Upper lobe of right lung (tissue), 1 donor: ENCODE measurements at regions not wholly inside any gene's neighbourhood (a gene's known extent, or its start where the extent isn't known, plus 50 kb on each side); places are given as distances from the start of the nearest gene placed in this dataset.

Experiments used
- ATAC-seq: fragments of 200-7000 bp; cut with Tn5 transposase; one replicate; pipeline ENCODE4 v1.9.1; 2020; ENCODE audit warnings: mild to moderate bottlenecking, moderate library complexity
- DNase-seq: peaks from one replicate; pipeline ENCODE4 v3.0.0-alpha.2; 2020
- H3K27ac ChIP-seq: fragments of 200-600 bp; one replicate; pipeline ENCODE4 v1.8.0; 2022
- H3K27me3 ChIP-seq: fragments of 200-600 bp; one replicate; pipeline ENCODE4 v1.8.0; 2022; ENCODE audit warnings: mild to moderate bottlenecking
- H3K36me3 ChIP-seq: fragments of 200-600 bp; one replicate; pipeline ENCODE4 v1.8.0; 2022
- H3K4me1 ChIP-seq: fragments of 200-600 bp; one replicate; pipeline ENCODE4 v1.8.0; 2022
- H3K4me3 ChIP-seq: fragments of 200-600 bp; one replicate; pipeline ENCODE4 v1.8.0; 2022; ENCODE audit warnings: mild to moderate bottlenecking
- H3K9me3 ChIP-seq: fragments of 200-600 bp; one replicate; pipeline ENCODE4 v1.8.0; 2022
- intact Hi-C: fragments of 100-400 bp; cut with DNase I; formaldehyde crosslinking; loops from one replicate; pipeline ENCODE4 v1.11.0; 2022
- TF ChIP-seq, protein P1 (sequence below): fragments of 200-600 bp; IDR thresholded peaks from one replicate; pipeline ENCODE4 v1.8.0; 2022; ENCODE audit warnings: antibody characterized with exemption
- donor health status: DM: no; HTN: yes; CAD: no; lungs with severe emphysema.

DNA sequence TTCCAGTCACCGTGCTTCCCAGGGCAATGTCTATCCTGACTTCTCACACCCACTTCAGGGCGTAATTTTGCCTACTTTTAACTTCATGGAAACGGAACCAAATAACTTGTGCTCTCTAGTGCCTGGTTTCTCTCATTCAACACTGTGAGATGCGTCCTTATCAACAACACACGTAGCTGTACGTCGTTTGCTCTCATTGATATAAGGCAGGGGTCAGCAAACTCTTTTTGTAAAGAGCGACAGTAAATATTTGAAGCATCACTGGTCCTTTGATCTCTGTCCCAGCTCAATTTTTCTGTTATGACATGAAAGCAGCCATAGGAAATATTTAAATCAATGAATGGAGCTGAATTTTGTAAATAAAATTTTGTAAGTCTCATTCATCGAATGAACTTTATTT is 239.3 kb upstream of the KCNG1 start:
- H3K9me3 ChIP-seq = no peaks in the 10 kb centered on the region
- H3K27me3 ChIP-seq = no peaks in the 10 kb centered on the region
- H3K27ac ChIP-seq = no peak overlapping the region
- intact Hi-C loops = no loop called here
- DNase-seq (no peak), ATAC-seq (no peak)
- no peak overlapping the region for H3K4me3 ChIP-seq
- H3K36me3 ChIP-seq = no peaks in the 10 kb centered on the region
- TF ChIP-seq, protein P1, sequence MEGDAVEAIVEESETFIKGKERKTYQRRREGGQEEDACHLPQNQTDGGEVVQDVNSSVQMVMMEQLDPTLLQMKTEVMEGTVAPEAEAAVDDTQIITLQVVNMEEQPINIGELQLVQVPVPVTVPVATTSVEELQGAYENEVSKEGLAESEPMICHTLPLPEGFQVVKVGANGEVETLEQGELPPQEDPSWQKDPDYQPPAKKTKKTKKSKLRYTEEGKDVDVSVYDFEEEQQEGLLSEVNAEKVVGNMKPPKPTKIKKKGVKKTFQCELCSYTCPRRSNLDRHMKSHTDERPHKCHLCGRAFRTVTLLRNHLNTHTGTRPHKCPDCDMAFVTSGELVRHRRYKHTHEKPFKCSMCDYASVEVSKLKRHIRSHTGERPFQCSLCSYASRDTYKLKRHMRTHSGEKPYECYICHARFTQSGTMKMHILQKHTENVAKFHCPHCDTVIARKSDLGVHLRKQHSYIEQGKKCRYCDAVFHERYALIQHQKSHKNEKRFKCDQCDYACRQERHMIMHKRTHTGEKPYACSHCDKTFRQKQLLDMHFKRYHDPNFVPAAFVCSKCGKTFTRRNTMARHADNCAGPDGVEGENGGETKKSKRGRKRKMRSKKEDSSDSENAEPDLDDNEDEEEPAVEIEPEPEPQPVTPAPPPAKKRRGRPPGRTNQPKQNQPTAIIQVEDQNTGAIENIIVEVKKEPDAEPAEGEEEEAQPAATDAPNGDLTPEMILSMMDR = no peak
- no peaks in the 10 kb centered on the region for H3K4me1 ChIP-seq

DNA sequence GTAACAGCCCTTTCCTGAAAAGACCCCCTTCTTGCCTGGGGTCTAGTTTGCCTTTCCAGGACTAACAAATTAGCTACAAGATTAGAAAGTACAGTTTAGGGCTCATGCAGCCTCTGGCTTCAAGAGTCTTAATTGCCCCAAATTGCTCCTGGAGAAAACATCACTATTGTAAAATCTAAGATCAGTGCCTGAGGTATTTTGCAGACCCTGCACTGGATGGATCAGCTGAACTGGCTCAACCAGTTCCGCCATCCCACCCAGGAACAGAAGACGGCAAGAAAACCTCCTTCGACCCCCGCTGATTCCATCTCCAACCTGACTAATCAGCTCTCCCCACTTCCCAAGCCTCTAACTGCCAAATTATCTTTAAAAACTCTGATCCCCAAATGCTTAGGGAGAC is 236.5 kb upstream of the KCNG1 start:
- no peaks in the 10 kb centered on the region for H3K4me1 ChIP-seq
- no peaks in the 10 kb centered on the region for H3K9me3 ChIP-seq
- no peak overlapping the region for H3K4me3 ChIP-seq
- no peak overlapping the region for H3K27ac ChIP-seq
- H3K27me3 ChIP-seq = no peaks in the 10 kb centered on the region
- ATAC-seq (no peak), DNase-seq (no peak)
- intact Hi-C loops = no loop called here
- H3K36me3 ChIP-seq = no peaks in the 10 kb centered on the region
- TF ChIP-seq, protein P1 = no peak

DNA sequence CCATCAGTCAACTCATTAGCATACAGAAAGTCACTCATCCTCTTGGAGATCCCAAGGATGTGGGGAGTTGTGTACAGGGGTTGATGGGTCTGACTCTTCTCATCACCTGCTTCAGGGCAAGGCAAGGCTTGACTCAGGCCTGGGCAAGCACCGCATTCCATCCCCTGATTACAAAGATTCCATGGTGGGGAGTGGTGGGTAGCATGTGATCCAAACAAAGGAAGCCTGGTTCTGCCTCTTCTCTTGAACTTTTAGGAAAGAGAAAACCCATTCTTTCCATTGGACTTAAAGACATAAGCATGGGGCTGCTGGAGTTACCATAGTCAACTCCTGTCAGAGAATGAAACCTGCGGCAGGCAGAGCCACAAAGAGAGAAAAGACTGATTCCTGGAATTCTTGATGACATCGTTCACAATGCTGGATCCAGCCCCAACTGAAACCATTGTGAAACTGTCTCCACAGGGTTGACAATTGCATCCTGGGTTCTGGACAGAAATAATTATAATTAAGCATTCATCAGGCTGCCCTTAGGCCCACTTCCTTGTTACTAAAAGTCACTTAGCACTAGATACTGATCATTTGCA is 235.8 kb upstream of the KCNG1 start:
- TF ChIP-seq, protein P1 = no peak
- H3K27me3 ChIP-seq = peaks cover 6% of the 10 kb centered on the region
- no peak overlapping the region for H3K27ac ChIP-seq
- no peaks in the 10 kb centered on the region for H3K9me3 ChIP-seq
- intact Hi-C loops = no loop called here
- no peak overlapping the region for H3K4me3 ChIP-seq
- peak; percentile 60 for ATAC-seq
- no peaks in the 10 kb centered on the region for H3K36me3 ChIP-seq
- DNase-seq = no peak
- no peaks in the 10 kb centered on the region for H3K4me1 ChIP-seq

DNA sequence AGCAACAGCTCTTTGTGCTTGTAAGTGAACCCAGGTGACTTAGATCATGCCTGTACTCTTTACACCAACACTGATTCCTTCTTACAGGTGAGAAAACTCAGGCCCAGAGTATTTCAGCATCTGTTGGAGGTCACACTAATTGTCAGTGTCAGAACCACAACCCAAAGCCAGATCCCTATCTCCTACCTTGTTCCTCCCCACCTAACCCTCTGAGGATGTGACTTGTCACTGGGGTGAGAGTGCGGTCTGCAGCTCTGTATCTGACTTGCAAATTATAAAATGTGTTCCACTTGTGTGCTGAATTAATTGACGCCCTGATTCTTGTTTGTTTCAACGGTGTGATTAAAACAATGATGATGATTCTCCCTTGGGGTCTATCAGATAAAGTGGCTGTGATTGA is 232.5 kb upstream of the KCNG1 start:
- DNase-seq (no peak), ATAC-seq (no peak)
- no peaks in the 10 kb centered on the region for H3K9me3 ChIP-seq
- no peak overlapping the region for H3K27ac ChIP-seq
- no peak overlapping the region for H3K4me3 ChIP-seq
- H3K4me1 ChIP-seq = no peaks in the 10 kb centered on the region
- H3K27me3 ChIP-seq = peaks cover 6% of the 10 kb centered on the region
- TF ChIP-seq, protein P1 = no peak
- intact Hi-C loops = no loop called here
- H3K36me3 ChIP-seq = no peaks in the 10 kb centered on the region

DNA sequence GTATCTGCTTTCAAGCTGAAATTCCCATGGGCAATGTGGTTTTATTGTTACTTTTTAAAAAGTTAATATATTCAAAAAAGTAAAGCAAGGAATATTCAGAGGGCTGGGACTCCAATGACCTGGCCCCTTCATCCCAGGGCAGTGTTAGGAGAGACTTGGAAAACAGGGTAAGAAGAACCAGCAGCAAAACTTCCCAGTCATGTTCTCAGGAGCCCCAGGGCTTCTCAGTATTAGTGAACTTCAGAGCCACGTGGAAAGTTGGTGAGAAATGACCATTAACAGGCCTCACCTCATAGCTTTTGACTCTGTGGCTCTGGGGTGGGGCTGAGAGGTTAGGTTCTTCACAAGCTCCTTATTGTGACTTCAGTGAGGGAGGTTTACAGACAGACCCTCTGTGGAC is 230.4 kb upstream of the KCNG1 start:
- Histone ChIP-seq H3K36me3 (no peaks in the 10 kb centered on the region), H3K4me3 (no peak overlapping the region), H3K4me1 (no peaks in the 10 kb centered on the region), H3K27me3 (peaks cover 6% of the 10 kb centered on the region), H3K27ac (no peak overlapping the region), H3K9me3 (no peaks in the 10 kb centered on the region)
- ATAC-seq (no peak), DNase-seq (no peak)
- intact Hi-C loops = no loop called here
- TF ChIP-seq, protein P1 = no peak

DNA sequence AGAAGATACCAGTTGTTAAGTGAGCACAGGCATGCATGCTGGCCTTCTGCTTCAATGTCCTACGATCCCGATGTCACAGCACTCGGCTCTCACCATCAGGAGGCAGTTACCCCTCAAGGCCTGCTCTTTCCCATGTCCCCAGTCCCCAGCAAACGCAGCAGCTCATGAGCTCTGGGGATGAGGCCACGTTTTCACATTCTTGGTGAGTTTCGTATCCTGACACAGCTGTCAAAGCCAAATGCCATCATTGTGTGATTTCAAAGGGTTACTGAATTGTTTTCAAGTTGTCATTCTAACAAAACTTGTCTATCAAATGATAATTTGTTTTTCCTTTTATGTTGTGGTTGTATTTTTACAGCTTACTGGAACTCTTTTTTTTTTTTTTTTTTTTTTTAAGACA is 226.9 kb upstream of the KCNG1 start:
- no peaks in the 10 kb centered on the region for H3K9me3 ChIP-seq
- DNase-seq (no peak), ATAC-seq (no peak)
- H3K27me3 ChIP-seq = peaks cover 6% of the 10 kb centered on the region
- H3K4me3 ChIP-seq = no peak overlapping the region
- H3K4me1 ChIP-seq = no peaks in the 10 kb centered on the region
- TF ChIP-seq, protein P1 = no peak
- intact Hi-C loops = no loop called here
- no peaks in the 10 kb centered on the region for H3K36me3 ChIP-seq
- no peak overlapping the region for H3K27ac ChIP-seq
